GM12878 (cell line): ENCODE measurements at regions not wholly inside any gene's neighbourhood (a gene's known extent, or its start where the extent isn't known, plus 50 kb on each side); places are given as distances from the start of the nearest gene placed in this dataset.

Experiments used
- ATAC-seq: fragments of 200-7000 bp; cut with Tn5 transposase; 3 replicates; pipeline ENCODE4 v1.9.1; 2020; ENCODE audit warnings: mild to moderate bottlenecking, moderate library complexity
- BruUV-seq: library from RNA; stranded (reverse); fragments of 400-500 nt; replicated peaks from 2 replicates; lab custom pipeline; 2021; lab: Mats Ljungman, UMichigan
- CTCF ChIA-PET: fragments of 300-600 bp; sonication (Branson Sonifier 250); formaldehyde crosslinking; extraction: SDS; loops from one replicate; lab custom pipeline; 2021; ENCODE audit warnings: inconsistent platforms; lab: Yijun Ruan, JAX
- POLR2A ChIA-PET: fragments of 350-600 bp; formaldehyde crosslinking; extraction: SDS; loops from one replicate; lab custom pipeline; 2021; ENCODE audit warnings: inconsistent platforms; lab: Charles Lee
- RAD21 ChIA-PET: fragments of 300-600 bp; sonication (Branson Sonifier 250); formaldehyde crosslinking; loops from one replicate; lab custom pipeline; 2023; ENCODE audit warnings: antibody characterized with exemption; ENCODE audit not compliant: unreplicated experiment; lab: Charles Lee
- SMC1A ChIA-PET: fragments of 300-600 bp; sonication (Branson Sonifier 250); formaldehyde crosslinking; loops from one replicate; lab custom pipeline; 2023; ENCODE audit not compliant: unreplicated experiment, uncharacterized antibody; lab: Charles Lee
- DNase-seq: peaks from one replicate; pipeline ENCODE4 v3.0.0-alpha.2; 2011; ENCODE audit warnings: low read depth, low spot score
- FAIRE-seq: peaks from 3 replicates; lab custom pipeline; 2011; peaks lifted over from hg19 to GRCh38; lab: Jason Lieb, UNC
- H2AFZ ChIP-seq: 2 replicates; pipeline ENCODE4 v1.6.0; 2011; ENCODE audit warnings: low read depth, low read length, control low read depth; ENCODE audit not compliant: control insufficient read depth
- H3K27ac ChIP-seq: 2 replicates; pipeline ENCODE4 v1.5.1; 2011; ENCODE audit warnings: control low read depth; ENCODE audit not compliant: control insufficient read depth, insufficient read depth
- H3K27me3 ChIP-seq, 2 experiments: replicated peaks in 1 of 2; 2 replicates each; pipeline versions ENCODE4 v1.6.0 to v1.6.1; 2011; ENCODE audit warnings: low read length in 1 of 2; ENCODE audit not compliant: control insufficient read depth in 2 of 2, insufficient read depth in 2 of 2
- H3K36me3 ChIP-seq, 2 experiments: 2 replicates each; pipeline ENCODE4 v1.5.1; 2011; ENCODE audit warnings: low read length in 1 of 2; ENCODE audit not compliant: control insufficient read depth in 2 of 2, insufficient read depth in 2 of 2
- H3K4me1 ChIP-seq: 2 replicates; pipeline ENCODE4 v1.6.1; 2011; ENCODE audit warnings: mild to moderate bottlenecking, low read length, moderate library complexity, mixed read lengths; ENCODE audit not compliant: control insufficient read depth, insufficient read depth
- H3K4me2 ChIP-seq: 2 replicates; pipeline ENCODE4 v1.6.0; 2011; ENCODE audit warnings: control low read depth; ENCODE audit not compliant: control insufficient read depth, insufficient read depth
- H3K4me3 ChIP-seq: fragments of 200-600 bp; sonication (generic); 2 replicates; pipeline ENCODE4 v1.5.1; 2016
- H3K79me2 ChIP-seq: 2 replicates; pipeline ENCODE4 v1.6.0; 2011; ENCODE audit warnings: low read length; ENCODE audit not compliant: control insufficient read depth, insufficient read depth
- H3K9ac ChIP-seq: 2 replicates; pipeline ENCODE4 v1.8.0; 2011; ENCODE audit warnings: low read length, control low read depth, mixed read lengths; ENCODE audit not compliant: control insufficient read depth, insufficient read depth
- H3K9me3 ChIP-seq: replicated peaks from 3 replicates; pipeline ENCODE4 v1.5.1; 2011; ENCODE audit warnings: mild to moderate bottlenecking, low read length; ENCODE audit not compliant: control insufficient read depth, insufficient read depth
- H4K20me1 ChIP-seq: 2 replicates; pipeline ENCODE4 v1.6.0; 2011; ENCODE audit not compliant: control insufficient read depth, insufficient read depth
- CHD2 ChIP-seq: IDR thresholded peaks from 2 replicates; pipeline ENCODE4 v1.6.1; 2011; ENCODE audit warnings: low read depth, low read length, improper control_type of control experiment, borderline replicate concordance
- CHD4 ChIP-seq: fragments of 200-600 bp; sonication (generic); IDR thresholded peaks from 2 replicates; pipeline ENCODE4 v1.6.1; 2016; ENCODE audit warnings: mild to moderate bottlenecking
- STAT1 ChIP-seq: fragments of 450-650 bp; conservative IDR thresholded peaks from 2 replicates; pipeline ENCODE4 v1.6.1; 2014; ENCODE audit warnings: antibody characterized with exemption, mild to moderate bottlenecking
- ZNF24 ChIP-seq: fragments of 450-650 bp; IDR thresholded peaks from 2 replicates; pipeline ENCODE4 v1.6.1; 2017; ENCODE audit warnings: antibody characterized with exemption, mild to moderate bottlenecking
- WGBS: methylation state at CpG from one replicate; pipeline ENCODE4 v1.1.6; 2016; ENCODE audit warnings: low lambda C conversion rate; ENCODE audit not compliant: insufficient replicate concordance, insufficient coverage; ENCODE audit errors: missing lambda C conversion rate; 5-methylcytosine and 5-hydroxymethylcytosine counted together
- in situ Hi-C: fragments of 300-500 bp; cut with MboI; formaldehyde crosslinking; loops from 9 replicates; pipeline ENCODE4 v1.14.3; 2018; ENCODE audit warnings: mixed read lengths
- intact Hi-C: fragments of 100-400 bp; cut with micrococcal nuclease; formaldehyde crosslinking; loops from one replicate; pipeline ENCODE4 v1.14.2; 2022; ENCODE audit not compliant: unreplicated experiment
- TF ChIP-seq, protein P1 (sequence below): fragments of 450-650 bp; IDR thresholded peaks from 2 replicates; pipeline ENCODE4 v1.6.1; 2016; ENCODE audit warnings: mild to moderate bottlenecking
- TF ChIP-seq, protein P2 (sequence below): fragments of 150-350 bp; IDR thresholded peaks from 2 replicates; pipeline ENCODE4 v1.6.1; 2016; ENCODE audit warnings: low read depth, low read length
- TF ChIP-seq, protein P3 (sequence below): IDR thresholded peaks from 2 replicates; pipeline ENCODE4 v1.6.1; 2012; ENCODE audit warnings: improper control_type of control experiment, low read depth, low read length; ENCODE audit not compliant: insufficient replicate concordance
- TF ChIP-seq, protein P4 (sequence below): fragments of 450-650 bp; IDR thresholded peaks from 2 replicates; pipeline ENCODE4 v1.6.1; 2017; ENCODE audit warnings: mild to moderate bottlenecking, moderate library complexity

DNA sequence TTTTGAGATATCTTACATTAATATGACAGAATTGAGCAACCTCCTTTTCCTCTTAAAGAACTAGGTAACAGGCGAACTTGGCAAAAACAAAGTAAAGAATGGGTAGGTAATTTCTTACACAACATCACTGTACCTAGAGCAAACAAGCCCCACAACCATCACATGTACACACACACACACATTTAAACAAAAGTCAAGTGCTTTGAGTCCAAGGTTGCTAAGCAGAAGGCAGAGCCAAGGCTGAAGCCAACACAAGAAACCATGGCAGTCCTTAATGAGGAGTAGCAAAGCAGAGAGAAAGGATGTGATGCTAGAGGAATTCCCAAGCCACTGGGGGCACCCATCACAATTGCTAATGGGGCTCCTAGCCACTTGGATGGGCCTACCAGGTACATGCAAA is 164.1 kb downstream of the PAX3 start (continued):
- TF ChIP-seq, protein P1, sequence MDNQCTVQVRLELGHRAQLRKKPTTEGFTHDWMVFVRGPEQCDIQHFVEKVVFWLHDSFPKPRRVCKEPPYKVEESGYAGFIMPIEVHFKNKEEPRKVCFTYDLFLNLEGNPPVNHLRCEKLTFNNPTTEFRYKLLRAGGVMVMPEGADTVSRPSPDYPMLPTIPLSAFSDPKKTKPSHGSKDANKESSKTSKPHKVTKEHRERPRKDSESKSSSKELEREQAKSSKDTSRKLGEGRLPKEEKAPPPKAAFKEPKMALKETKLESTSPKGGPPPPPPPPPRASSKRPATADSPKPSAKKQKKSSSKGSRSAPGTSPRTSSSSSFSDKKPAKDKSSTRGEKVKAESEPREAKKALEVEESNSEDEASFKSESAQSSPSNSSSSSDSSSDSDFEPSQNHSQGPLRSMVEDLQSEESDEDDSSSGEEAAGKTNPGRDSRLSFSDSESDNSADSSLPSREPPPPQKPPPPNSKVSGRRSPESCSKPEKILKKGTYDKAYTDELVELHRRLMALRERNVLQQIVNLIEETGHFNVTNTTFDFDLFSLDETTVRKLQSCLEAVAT, result no peak
- TF ChIP-seq, all 136 proteins: peak for 0

DNA sequence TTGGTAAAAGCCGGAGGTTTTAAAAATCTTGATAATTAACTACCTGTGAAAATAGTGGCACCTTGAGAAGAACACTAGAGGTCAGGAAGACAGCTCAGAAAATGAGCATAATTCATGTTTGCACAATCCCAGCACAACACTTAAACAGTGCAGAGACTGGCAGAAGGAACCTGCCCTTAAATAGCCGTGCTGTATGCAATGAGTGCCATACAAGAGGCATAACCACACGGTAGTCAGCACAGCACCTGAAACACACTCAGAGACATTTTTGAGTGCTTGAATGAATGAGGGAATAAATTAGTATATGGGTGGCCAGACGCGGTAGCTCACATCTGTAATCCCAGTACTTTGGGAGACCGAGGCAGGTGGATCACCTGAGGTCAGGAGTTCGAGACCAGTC is 164.9 kb downstream of the PAX3 start:
- no peak overlapping the region for H3K4me3 ChIP-seq
- DNase-seq, result no peak
- ChIA-PET POLR2A (no interaction called here), SMC1A (no interaction called here), CTCF (no interaction called here), RAD21 (no interaction called here)
- no TSS peak for BruUV-seq
- H3K27me3 ChIP-seq, result no peaks in the 10 kb centered on the region
- H3K36me3 ChIP-seq, result no peaks in the 10 kb centered on the region
- no peak overlapping the region for H2AFZ ChIP-seq
- no peak overlapping the region for H3K4me2 ChIP-seq
- in situ Hi-C loops, result no loop called here
- no peak for ATAC-seq
- no peaks in the 10 kb centered on the region for H3K4me1 ChIP-seq
- no peak for FAIRE-seq
- intact Hi-C loops, result no loop called here
- H3K9ac ChIP-seq, result no peak overlapping the region
- H3K9me3 ChIP-seq, result no peaks in the 10 kb centered on the region
- no peaks in the 10 kb centered on the region for H4K20me1 ChIP-seq
- H3K27ac ChIP-seq, result no peak overlapping the region
- H3K79me2 ChIP-seq, result no peaks in the 10 kb centered on the region
- WGBS, result 31% methylated on average over 7 of the region's 7 CpGs
- TF ChIP-seq, protein P2, sequence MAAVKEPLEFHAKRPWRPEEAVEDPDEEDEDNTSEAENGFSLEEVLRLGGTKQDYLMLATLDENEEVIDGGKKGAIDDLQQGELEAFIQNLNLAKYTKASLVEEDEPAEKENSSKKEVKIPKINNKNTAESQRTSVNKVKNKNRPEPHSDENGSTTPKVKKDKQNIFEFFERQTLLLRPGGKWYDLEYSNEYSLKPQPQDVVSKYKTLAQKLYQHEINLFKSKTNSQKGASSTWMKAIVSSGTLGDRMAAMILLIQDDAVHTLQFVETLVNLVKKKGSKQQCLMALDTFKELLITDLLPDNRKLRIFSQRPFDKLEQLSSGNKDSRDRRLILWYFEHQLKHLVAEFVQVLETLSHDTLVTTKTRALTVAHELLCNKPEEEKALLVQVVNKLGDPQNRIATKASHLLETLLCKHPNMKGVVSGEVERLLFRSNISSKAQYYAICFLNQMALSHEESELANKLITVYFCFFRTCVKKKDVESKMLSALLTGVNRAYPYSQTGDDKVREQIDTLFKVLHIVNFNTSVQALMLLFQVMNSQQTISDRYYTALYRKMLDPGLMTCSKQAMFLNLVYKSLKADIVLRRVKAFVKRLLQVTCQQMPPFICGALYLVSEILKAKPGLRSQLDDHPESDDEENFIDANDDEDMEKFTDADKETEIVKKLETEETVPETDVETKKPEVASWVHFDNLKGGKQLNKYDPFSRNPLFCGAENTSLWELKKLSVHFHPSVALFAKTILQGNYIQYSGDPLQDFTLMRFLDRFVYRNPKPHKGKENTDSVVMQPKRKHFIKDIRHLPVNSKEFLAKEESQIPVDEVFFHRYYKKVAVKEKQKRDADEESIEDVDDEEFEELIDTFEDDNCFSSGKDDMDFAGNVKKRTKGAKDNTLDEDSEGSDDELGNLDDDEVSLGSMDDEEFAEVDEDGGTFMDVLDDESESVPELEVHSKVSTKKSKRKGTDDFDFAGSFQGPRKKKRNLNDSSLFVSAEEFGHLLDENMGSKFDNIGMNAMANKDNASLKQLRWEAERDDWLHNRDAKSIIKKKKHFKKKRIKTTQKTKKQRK, result no peak
- TF ChIP-seq ZNF24, result no peak
- TF ChIP-seq, protein P3, sequence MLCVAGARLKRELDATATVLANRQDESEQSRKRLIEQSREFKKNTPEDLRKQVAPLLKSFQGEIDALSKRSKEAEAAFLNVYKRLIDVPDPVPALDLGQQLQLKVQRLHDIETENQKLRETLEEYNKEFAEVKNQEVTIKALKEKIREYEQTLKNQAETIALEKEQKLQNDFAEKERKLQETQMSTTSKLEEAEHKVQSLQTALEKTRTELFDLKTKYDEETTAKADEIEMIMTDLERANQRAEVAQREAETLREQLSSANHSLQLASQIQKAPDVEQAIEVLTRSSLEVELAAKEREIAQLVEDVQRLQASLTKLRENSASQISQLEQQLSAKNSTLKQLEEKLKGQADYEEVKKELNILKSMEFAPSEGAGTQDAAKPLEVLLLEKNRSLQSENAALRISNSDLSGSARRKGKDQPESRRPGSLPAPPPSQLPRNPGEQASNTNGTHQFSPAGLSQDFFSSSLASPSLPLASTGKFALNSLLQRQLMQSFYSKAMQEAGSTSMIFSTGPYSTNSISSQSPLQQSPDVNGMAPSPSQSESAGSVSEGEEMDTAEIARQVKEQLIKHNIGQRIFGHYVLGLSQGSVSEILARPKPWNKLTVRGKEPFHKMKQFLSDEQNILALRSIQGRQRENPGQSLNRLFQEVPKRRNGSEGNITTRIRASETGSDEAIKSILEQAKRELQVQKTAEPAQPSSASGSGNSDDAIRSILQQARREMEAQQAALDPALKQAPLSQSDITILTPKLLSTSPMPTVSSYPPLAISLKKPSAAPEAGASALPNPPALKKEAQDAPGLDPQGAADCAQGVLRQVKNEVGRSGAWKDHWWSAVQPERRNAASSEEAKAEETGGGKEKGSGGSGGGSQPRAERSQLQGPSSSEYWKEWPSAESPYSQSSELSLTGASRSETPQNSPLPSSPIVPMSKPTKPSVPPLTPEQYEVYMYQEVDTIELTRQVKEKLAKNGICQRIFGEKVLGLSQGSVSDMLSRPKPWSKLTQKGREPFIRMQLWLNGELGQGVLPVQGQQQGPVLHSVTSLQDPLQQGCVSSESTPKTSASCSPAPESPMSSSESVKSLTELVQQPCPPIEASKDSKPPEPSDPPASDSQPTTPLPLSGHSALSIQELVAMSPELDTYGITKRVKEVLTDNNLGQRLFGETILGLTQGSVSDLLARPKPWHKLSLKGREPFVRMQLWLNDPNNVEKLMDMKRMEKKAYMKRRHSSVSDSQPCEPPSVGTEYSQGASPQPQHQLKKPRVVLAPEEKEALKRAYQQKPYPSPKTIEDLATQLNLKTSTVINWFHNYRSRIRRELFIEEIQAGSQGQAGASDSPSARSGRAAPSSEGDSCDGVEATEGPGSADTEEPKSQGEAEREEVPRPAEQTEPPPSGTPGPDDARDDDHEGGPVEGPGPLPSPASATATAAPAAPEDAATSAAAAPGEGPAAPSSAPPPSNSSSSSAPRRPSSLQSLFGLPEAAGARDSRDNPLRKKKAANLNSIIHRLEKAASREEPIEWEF, result no peak
- no peak for TF ChIP-seq STAT1
- TF ChIP-seq, protein P4, sequence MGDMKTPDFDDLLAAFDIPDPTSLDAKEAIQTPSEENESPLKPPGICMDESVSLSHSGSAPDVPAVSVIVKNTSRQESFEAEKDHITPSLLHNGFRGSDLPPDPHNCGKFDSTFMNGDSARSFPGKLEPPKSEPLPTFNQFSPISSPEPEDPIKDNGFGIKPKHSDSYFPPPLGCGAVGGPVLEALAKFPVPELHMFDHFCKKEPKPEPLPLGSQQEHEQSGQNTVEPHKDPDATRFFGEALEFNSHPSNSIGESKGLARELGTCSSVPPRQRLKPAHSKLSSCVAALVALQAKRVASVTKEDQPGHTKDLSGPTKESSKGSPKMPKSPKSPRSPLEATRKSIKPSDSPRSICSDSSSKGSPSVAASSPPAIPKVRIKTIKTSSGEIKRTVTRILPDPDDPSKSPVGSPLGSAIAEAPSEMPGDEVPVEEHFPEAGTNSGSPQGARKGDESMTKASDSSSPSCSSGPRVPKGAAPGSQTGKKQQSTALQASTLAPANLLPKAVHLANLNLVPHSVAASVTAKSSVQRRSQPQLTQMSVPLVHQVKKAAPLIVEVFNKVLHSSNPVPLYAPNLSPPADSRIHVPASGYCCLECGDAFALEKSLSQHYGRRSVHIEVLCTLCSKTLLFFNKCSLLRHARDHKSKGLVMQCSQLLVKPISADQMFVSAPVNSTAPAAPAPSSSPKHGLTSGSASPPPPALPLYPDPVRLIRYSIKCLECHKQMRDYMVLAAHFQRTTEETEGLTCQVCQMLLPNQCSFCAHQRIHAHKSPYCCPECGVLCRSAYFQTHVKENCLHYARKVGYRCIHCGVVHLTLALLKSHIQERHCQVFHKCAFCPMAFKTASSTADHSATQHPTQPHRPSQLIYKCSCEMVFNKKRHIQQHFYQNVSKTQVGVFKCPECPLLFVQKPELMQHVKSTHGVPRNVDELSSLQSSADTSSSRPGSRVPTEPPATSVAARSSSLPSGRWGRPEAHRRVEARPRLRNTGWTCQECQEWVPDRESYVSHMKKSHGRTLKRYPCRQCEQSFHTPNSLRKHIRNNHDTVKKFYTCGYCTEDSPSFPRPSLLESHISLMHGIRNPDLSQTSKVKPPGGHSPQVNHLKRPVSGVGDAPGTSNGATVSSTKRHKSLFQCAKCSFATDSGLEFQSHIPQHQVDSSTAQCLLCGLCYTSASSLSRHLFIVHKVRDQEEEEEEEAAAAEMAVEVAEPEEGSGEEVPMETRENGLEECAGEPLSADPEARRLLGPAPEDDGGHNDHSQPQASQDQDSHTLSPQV, result no peak
- no peak for TF ChIP-seq CHD4
- TF ChIP-seq CHD2, result no peak
